Transverse colon (tissue), 3 donors: ENCODE measurements at regions not wholly inside any gene's neighbourhood (a gene's known extent, or its start where the extent isn't known, plus 50 kb on each side); places are given as distances from the start of the nearest gene placed in this dataset.

ENCODE experiments used
- EP300 ChIP-seq: sonication (generic); formaldehyde crosslinking; IDR thresholded peaks from one replicate; pipeline ENCODE4 v1.6.1; 2017; ENCODE audit warnings: antibody characterized with exemption, low read depth
- POLR2A ChIP-seq: fragments of 450-650 bp; IDR thresholded peaks from one replicate; pipeline ENCODE4 v1.6.1; 2016; ENCODE audit warnings: antibody characterized with exemption, mild to moderate bottlenecking, moderate library complexity
- TF ChIP-seq, protein P1 (sequence below), 5 experiments: fragments of 200-600 bp in 3 of 5; fragments of 450-650 bp in 2 of 5; sonication (generic) in 3 of 5; IDR thresholded peaks; 1 replicate in 2 of 5; 2 replicates in 3 of 5; pipeline ENCODE4 v1.5.1; 2016 to 2017; ENCODE audit warnings: antibody characterized with exemption in 5 of 5, inconsistent platforms in 3 of 5, mild to moderate bottlenecking in 2 of 5, moderate library complexity in 1 of 5

DNA sequence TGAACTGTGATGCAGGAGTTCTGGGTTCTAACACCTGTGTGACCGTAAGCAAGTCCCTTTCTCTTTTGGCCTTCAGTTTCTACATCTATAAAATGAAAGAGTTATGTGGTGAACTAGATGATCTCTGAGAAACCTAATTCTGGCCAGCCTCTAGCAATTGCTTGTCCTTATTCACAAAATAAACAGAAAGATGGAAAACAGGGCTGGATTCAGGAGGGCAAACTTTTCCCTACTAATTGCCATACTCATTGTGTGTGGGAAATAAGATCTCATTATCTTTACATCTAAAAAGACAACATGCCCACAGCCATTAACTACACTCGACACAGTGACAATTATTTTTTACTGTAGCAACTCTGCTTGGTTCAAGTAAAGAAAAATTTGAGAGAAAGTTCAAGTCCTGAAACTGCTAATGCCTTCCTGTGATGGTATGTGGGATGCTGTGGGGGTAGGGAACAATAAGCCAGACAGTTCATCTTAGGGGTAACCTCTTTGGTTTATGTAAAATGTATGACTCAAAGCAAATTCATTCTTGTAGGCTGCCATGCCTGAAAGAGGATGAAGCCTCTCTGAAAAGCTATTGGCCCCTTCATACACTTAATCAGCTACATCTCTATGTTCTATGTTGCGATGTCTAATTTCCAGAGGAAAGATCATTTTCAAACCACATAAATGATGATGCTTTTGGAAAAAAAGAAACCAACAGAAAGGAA lies 177.6 kb upstream of the BCL6 start:
- no peak for TF ChIP-seq EP300
- TF ChIP-seq, protein P1, sequence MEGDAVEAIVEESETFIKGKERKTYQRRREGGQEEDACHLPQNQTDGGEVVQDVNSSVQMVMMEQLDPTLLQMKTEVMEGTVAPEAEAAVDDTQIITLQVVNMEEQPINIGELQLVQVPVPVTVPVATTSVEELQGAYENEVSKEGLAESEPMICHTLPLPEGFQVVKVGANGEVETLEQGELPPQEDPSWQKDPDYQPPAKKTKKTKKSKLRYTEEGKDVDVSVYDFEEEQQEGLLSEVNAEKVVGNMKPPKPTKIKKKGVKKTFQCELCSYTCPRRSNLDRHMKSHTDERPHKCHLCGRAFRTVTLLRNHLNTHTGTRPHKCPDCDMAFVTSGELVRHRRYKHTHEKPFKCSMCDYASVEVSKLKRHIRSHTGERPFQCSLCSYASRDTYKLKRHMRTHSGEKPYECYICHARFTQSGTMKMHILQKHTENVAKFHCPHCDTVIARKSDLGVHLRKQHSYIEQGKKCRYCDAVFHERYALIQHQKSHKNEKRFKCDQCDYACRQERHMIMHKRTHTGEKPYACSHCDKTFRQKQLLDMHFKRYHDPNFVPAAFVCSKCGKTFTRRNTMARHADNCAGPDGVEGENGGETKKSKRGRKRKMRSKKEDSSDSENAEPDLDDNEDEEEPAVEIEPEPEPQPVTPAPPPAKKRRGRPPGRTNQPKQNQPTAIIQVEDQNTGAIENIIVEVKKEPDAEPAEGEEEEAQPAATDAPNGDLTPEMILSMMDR (IDR thresholded peaks at IDR 0.05), result no peak
- no peak for TF ChIP-seq POLR2A
